Amniotic stem cell (primary cell): ENCODE measurements at regions not wholly inside any gene's neighbourhood (a gene's known extent, or its start where the extent isn't known, plus 50 kb on each side); places are given as distances from the start of the nearest gene placed in this dataset.
"Not testable (repeated sequence)": the region's sequence is repeated elsewhere in the genome, so short reads cannot be mapped to it uniquely, and the experiment has no call there.

Source experiments
- DNase-seq: peaks from one replicate; lab custom pipeline; 2025; lab: John Stamatoyannopoulos, UW

DNA sequence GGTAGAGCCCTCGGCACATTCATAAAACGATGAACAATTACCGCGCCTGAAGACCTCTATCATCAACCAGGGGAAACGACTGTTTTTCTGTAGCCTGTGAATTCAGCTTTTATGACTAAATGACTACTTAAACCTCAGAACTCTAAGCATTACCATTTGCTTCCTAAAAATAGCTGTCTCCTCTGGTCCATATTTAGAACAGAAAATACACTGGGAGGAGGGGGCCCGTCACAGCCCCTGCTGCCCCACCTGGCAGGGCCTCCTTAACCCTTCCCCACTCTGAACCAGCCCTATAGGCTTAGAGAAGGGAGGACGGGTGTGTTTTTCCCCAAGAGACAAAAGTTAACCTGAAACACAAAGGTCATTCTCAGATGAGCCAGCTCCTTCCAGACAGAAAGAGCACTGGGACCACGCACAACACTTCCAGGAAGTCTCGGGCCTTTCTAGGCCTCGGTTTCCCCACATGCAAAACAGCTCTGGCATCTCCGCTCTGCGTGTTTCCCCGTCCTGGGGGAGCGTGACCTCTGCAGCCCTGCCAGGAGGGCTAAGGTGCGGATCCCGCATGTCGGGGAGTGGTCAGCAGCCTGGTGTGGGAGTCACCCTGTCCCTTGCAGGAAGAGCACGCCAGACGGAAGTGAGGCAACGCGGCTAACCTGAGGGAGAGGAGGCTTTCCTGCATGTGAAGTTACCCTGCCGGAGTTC is 193.9 kb downstream of the DLL1 start:
- DNase-seq: no peak

DNA sequence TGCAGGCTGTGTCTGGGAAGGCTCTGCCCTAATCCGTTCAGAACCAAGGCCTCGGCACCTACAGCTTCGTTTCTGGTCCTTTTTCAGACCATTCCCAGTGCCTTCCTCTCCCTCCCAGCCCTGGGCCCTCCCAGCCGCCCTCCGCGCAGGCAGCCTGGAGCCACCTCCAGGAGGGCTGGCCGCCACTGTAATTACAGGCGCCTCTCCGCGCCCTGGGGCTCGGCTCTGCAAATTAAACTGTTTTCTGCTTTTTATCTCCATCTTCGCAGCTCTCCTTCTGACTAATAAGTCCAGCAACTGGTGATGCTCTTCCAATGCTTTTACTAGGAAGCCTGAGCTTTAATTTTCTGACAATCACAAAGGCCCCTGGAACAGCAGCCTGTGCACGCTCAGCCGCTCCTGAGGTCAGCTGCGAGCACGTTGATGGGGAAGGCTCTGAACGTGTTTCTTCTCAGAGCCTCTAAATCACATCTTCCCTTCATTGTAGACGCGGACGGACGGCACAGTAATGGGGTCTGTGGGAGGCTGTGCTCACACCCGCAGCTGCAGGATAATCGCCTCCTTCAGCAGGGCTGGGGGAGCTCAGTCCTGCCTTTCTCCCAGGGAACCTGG is 194.6 kb downstream of the DLL1 start:
- DNase-seq: no peak

DNA sequence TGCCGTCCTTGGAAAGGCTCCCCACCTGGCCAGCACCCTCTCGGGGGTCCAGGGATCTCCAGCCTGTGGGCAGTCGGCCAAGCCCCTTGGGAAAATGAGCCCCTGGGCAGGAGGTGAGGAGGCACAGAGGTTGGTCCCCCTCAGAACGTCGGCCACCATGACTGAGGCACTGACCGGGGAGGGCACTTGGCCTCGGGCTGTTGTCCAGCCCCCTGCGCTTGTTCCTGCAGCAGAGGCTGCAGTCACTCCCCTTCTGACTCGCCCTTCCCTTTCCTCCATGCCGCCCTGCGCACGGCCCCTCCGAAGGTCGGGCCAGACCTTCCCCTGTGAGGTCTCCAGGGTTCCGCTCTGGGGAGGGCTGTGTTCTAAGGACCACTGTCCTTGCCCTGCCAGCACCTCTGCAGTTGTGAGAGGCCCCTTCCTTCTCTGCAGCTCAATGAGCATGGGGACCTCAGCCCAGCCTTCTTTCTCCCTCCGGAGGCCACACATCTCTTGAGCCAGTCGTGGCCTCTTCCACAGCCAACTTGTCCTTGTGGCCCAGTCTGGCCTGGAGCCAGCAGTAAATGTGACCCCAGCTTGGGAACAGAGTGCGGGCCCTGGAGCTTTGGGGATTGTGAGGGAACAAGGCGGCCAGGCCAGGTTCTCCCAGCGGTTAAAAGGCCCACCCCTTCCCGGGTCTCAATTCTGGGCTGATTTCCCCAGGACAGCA is 195.5 kb downstream of the DLL1 start:
- no peak for DNase-seq

- DNase-seq: no peak
Measured at GRCh38 chr6:170094686-170095272, 196.1 kb downstream of the DLL1 start.

GRCh38 chr6:170093658-170094596 is 197.0 kb downstream of the DLL1 start:
- DNase-seq: no peak

DNA sequence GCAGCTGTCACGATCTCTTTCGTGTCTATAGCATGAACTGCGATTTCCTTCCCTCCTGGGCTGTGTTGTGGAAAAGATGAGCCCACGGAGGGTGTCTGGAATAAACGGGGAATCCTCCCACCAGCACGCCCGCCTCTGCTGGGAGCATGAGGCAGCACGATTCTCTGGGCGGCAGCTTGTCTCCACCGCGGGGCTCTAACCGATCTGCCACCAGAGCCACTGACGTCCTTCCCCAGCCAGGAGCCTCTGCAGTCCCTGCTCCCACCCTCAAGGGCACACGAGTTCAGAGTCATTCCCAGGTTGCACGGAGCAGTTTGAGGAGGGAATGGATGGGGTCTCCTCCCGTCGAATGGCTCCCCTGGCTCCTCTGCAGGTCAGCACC is 197.6 kb downstream of the DLL1 start:
- no peak for DNase-seq

GRCh38 chr6:170092826-170093225 is 198.1 kb downstream of the DLL1 start:
- DNase-seq: no peak

- no peak for DNase-seq
Measured at GRCh38 chr6:170091639-170092579, 199.0 kb downstream of the DLL1 start.

GRCh38 chr6:170091000-170091638 is 199.8 kb downstream of the DLL1 start:
- DNase-seq: no peak

- DNase-seq: no peak
Measured at GRCh38 chr6:170090561-170090960, 200.3 kb downstream of the DLL1 start.

DNA sequence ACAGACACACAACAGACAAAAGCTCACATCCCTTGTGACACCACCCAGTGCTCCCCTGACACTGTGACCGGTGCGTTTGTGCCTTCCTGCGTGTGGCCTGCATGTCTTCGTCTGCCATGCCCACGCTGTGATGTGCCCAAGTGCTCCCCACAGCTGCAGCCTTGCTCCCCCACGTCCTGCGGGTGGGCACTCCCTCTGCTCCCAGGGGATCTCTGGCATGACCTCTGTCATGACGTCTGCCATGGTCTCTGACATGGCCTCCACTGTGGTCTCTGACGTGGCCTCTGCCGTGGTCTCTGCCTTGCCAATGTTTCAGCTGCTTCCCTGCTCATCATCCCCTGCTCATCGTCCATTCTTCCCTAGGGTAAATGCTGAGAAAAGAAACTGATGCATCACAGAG is 200.9 kb downstream of the DLL1 start:
- DNase-seq: no peak

DNA sequence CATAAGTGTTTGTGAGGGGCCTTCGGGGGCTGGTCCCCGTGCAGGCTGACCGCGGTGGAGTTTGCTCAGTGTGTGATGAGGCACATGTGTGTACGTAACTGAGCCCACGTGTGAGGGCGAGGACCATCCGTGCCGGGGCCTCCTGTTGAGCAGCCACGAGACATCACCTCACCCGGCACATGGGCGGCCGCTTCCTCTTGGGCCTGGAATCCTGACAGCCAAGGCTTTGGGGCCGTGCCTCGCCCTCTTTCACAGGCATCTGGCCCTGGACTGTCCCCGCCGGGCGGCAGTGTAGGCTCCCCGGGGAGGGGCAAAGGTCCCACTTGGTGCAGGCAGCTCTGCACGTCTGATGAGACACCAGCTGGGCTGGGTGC is 202.3 kb downstream of the DLL1 start:
- no peak for DNase-seq

GRCh38 chr6:170087941-170088581 is 202.8 kb downstream of the DLL1 start:
- no peak for DNase-seq

DNA sequence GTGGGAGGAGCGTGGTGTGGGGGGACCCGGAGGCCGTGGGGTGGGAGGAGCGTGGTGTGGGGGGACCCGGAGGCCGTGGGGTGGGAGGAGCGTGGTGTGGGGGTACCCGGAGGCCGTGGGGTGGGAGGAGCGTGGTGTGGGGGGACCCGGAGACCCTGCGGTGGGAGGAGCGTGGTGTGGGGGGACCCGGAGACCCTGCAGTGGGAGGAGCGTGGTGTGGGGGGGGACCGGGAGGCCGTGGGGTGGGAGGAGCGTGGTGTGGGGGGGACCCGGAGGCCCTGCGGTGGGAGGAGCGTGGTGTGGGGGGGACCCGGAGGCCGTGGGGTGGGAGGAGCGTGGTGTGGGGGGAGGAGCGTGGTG is 203.5 kb downstream of the DLL1 start:
- DNase-seq: not testable (repeated sequence)

DNA sequence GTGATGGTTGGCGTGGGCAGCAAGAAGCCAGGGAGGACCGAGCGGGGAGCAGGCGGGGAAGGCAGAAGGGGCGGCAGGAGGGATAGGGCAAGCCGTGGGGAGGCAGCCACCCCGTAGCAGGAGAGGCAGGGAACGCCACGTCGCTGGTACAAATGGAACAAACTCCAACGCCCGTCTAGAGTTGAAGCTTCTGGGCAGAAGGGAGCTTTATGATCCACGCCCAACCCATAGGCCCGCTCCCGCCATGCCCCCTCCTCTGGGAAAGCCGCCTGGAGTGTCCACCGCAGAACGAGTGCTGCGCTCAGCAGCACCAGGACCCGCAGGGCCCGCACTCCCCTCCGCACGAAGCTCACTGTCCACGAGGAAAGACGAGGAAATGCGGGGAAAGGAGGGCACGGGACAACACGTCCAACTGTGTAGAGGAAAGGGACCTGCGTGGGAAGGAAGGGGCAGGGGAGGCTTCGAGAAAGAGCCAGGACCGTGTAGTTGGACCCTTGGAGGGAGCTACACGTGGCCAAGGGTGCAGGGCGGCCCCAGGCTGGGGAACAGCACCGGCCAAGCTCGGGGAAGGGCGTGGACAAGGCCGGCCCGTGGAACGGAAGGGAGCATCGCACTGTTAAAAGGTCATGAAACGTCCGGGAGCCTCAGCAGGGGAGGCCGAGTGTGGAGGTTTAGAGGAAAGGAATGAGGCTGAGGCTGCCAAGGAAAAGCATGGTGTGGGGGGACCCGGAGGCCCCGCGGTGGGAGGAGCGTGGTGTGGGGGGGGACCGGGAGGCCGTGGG is 204.0 kb downstream of the DLL1 start:
- DNase-seq: no peak

- no peak for DNase-seq
Measured at GRCh38 chr6:170085475-170086401, 205.1 kb downstream of the DLL1 start.

GRCh38 chr6:170084166-170084730 is 206.6 kb downstream of the DLL1 start:
- no peak for DNase-seq
